Sigmoid colon (tissue), 6 donors: ENCODE measurements at regions not wholly inside any gene's neighbourhood (a gene's known extent, or its start where the extent isn't known, plus 50 kb on each side); places are given as distances from the start of the nearest gene placed in this dataset.

ENCODE experiments used
- DNase-seq: peaks from one replicate; pipeline ENCODE4 v3.0.0-alpha.2; 2019
- H3K27ac ChIP-seq, 4 donors: fragments of 200-600 bp; sonication (generic); one replicate each; pipeline ENCODE4 v1.5.1; 2016 to 2019; ENCODE audit warnings: mild to moderate bottlenecking in 1 of 4
- H3K27me3 ChIP-seq, 3 donors: fragments of 200-600 bp; sonication (generic); one replicate each; pipeline ENCODE4 v1.5.1; 2019; ENCODE audit warnings: mild to moderate bottlenecking in 1 of 3
- H3K36me3 ChIP-seq, 4 donors: fragments of 200-600 bp; sonication (generic); one replicate each; pipeline ENCODE4 v1.5.1; 2016 to 2019
- H3K4me1 ChIP-seq, 4 donors: fragments of 200-600 bp; sonication (generic); one replicate each; pipeline ENCODE4 v1.5.1; 2017 to 2019
- H3K4me3 ChIP-seq, 4 donors: fragments of 200-600 bp; sonication (generic); one replicate each; pipeline ENCODE4 v1.5.1; 2017 to 2019; ENCODE audit warnings: mild to moderate bottlenecking in 2 of 4, moderate library complexity in 1 of 4
- H3K9me3 ChIP-seq, 4 donors: fragments of 200-600 bp in 3 of 4; sonication (generic) in 3 of 4; one replicate each; pipeline versions ENCODE4 v1.5.1 to v1.6.1; 2013 to 2019
- EP300 ChIP-seq, 4 donors: sonication (generic); formaldehyde crosslinking; IDR thresholded peaks; one replicate each; pipeline ENCODE4 v1.6.1; 2017; ENCODE audit warnings: antibody characterized with exemption in 4 of 4
- POLR2A ChIP-seq, 2 donors: fragments of 450-650 bp; IDR thresholded peaks; one replicate each; pipeline ENCODE4 v1.6.1; 2016; ENCODE audit warnings: antibody characterized with exemption in 2 of 2, mild to moderate bottlenecking in 2 of 2, moderate library complexity in 2 of 2
- POLR2AphosphoS5 ChIP-seq, 4 donors: sonication (generic); formaldehyde crosslinking; IDR thresholded peaks; one replicate each; pipeline ENCODE4 v1.6.1; 2017; ENCODE audit warnings: antibody characterized with exemption in 4 of 4
- WGBS, 2 donors: extraction: QIAGEN DNeasy Blood & Tissue Kit; methylation state at CpG; one replicate each; pipeline ENCODE4 v1.1.7; 2013; 5-methylcytosine and 5-hydroxymethylcytosine counted together
- intact Hi-C: fragments of 100-400 bp; cut with DNase I; formaldehyde crosslinking; loops from one replicate; pipeline ENCODE4 v1.15.1; 2023
- small RNA-seq, 3 donors: library from RNA; depleted of rRNA; stranded (forward); fragments of <200 nt; gene quantifications; one replicate each; pipeline ENCODE3, GENCODE V24; 2016
- TF ChIP-seq, protein P1 (sequence below), 4 experiments: fragments of 450-650 bp in 3 of 4; fragments of 200-600 bp in 1 of 4; IDR thresholded peaks; one replicate each; pipeline ENCODE4 v1.5.1; 2016 to 2019; ENCODE audit warnings: antibody characterized with exemption in 4 of 4, mild to moderate bottlenecking in 3 of 4, moderate library complexity in 2 of 4
- donor health status: healthy with polysubstance abuse.
- donor health status: healthy.

DNA sequence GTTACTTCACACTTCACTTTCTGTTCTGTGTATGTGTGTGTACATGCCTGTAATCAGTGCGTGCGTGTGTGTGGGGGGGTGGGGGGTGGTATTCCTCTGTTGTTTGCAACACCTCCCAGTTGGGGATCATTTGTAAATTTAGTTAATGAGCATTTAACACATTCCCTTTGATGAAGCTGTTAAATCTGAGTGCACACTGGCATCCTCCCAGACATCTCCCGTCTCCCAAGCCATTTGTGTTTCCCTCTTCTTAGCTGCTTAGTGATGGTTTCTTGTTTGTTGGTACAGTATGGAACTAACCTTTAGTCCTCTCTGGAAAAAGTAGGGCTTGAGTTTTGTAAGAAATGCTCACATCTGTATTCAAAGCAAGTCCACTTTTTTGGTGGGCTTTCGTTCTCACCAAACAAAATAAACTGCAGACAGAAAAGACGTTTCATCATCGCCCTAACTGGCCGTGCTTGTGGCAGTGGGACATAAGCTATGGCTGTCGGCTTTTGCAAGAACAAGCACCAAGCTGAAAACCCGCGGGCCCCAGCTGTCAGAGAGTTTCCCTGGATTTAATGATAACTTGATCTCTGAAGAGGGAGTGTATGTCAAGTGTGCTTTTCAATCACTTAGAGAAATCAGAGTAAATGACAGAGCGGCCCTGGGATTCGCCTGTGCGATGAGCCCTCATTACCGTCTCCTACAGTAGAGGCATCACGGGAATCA is 54.9 kb upstream of the SASH1 start:
- Histone ChIP-seq H3K36me3 (no peaks in the 10 kb centered on the region), H3K4me3 (no peak overlapping the region), H3K4me1 (peaks cover 0 to 1% (median under 1%) of the 10 kb centered on the region in 4 donors), H3K9me3 (no peaks in the 10 kb centered on the region), H3K27me3 (no peaks in the 10 kb centered on the region), H3K27ac (no peak overlapping the region)
- 94% methylated on average over 15 of the region's 15 CpGs for WGBS, 2 donors
- intact Hi-C loops: no loop called here
- DNase-seq: no peak
- TF ChIP-seq POLR2A (IDR thresholded peaks at IDR 0.05): no peak
- no peak for TF ChIP-seq POLR2AphosphoS5 (IDR thresholded peaks at IDR 0.05)
- no peak for TF ChIP-seq EP300 (IDR thresholded peaks at IDR 0.05)
- TF ChIP-seq, protein P1, sequence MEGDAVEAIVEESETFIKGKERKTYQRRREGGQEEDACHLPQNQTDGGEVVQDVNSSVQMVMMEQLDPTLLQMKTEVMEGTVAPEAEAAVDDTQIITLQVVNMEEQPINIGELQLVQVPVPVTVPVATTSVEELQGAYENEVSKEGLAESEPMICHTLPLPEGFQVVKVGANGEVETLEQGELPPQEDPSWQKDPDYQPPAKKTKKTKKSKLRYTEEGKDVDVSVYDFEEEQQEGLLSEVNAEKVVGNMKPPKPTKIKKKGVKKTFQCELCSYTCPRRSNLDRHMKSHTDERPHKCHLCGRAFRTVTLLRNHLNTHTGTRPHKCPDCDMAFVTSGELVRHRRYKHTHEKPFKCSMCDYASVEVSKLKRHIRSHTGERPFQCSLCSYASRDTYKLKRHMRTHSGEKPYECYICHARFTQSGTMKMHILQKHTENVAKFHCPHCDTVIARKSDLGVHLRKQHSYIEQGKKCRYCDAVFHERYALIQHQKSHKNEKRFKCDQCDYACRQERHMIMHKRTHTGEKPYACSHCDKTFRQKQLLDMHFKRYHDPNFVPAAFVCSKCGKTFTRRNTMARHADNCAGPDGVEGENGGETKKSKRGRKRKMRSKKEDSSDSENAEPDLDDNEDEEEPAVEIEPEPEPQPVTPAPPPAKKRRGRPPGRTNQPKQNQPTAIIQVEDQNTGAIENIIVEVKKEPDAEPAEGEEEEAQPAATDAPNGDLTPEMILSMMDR (IDR thresholded peaks at IDR 0.05): no peak

DNA sequence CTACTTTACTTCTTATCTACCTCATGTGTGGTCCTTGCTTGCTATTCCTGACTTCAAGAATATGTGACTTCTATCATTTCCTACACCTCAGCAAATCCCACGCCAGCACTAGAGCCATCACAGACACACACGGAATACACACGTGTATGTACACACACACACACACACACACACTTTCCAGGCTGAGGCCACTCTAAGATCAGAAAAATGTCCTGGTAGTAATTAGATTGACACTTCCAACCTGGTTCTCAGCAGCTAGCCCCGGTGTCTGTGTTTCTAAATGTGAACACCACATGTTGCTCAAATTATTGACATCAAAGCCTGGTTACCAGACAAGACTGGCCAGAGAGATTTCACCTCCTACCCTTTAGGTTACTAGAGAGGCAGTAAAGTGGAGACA is 54.1 kb upstream of the SASH1 start:
- WGBS, 2 donors: 92 to 94% methylated on average over 4 of the region's 4 CpGs
- intact Hi-C loops: no loop called here
- H3K27me3 ChIP-seq: no peaks in the 10 kb centered on the region
- no peak overlapping the region for H3K4me3 ChIP-seq
- DNase-seq: no peak
- H3K9me3 ChIP-seq: no peaks in the 10 kb centered on the region
- H3K4me1 ChIP-seq: peaks cover 0 to 9% (median 8%) of the 10 kb centered on the region in 4 donors
- H3K36me3 ChIP-seq: no peaks in the 10 kb centered on the region
- H3K27ac ChIP-seq: no peak overlapping the region
- TF ChIP-seq POLR2AphosphoS5 (IDR thresholded peaks at IDR 0.05): no peak
- TF ChIP-seq POLR2A (IDR thresholded peaks at IDR 0.05): no peak
- TF ChIP-seq EP300 (IDR thresholded peaks at IDR 0.05): no peak
- TF ChIP-seq, protein P1 (IDR thresholded peaks at IDR 0.05): no peak

DNA sequence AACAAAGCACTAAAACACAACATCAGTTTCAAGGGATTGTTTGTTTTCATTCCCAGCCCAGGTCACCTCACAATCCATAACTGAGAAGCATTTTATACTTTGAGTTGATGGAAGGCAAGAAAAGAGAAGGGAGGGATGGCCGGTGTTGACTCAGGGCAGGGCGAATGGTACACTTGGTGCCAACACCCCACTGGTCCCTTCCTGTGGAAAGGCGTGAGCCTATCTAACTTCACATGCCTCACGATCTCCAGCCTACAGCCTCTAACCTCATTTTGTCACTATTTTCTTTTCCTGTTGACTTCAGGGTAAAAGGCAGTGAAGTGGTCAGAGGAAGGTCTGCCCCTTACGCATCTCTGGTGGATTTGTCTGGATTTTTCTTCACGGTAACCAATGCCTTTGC is 53.5 kb upstream of the SASH1 start:
- H3K9me3 ChIP-seq: no peaks in the 10 kb centered on the region
- intact Hi-C loops: no loop called here
- TF ChIP-seq, protein P1 (IDR thresholded peaks at IDR 0.05): no peak
- TF ChIP-seq EP300 (IDR thresholded peaks at IDR 0.05) (no peak), POLR2A (IDR thresholded peaks at IDR 0.05) (no peak), POLR2AphosphoS5 (IDR thresholded peaks at IDR 0.05) (no peak)
- no peaks in the 10 kb centered on the region for H3K27me3 ChIP-seq
- 88 to 92% methylated on average over 6 of the region's 6 CpGs for WGBS, 2 donors
- H3K4me1 ChIP-seq: peaks cover 0 to 12% (median 10%) of the 10 kb centered on the region in 4 donors
- H3K27ac ChIP-seq: no peak overlapping the region
- no peaks in the 10 kb centered on the region for H3K36me3 ChIP-seq
- no peak for DNase-seq
- H3K4me3 ChIP-seq: no peak overlapping the region

DNA sequence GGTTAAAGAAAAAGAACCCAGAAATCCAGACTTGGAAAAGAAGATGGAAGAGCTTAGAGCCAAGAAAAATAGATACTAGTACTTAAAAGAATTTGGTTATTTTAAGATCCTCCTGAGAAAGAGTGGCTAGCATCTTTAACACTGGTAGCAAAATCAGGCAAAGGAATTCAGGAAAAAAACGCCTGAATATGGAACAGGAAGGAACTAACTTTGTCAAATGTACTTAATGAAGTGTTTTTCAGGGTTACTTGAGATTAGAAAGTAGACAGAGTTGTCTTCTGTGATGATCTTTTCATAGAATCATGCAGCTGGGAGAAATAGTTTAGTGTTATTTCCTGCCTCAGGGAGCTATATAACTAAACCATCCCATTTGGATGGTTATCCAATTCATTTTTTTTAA is 50.8 kb upstream of the SASH1 start:
- TF ChIP-seq EP300 (IDR thresholded peaks at IDR 0.05) (no peak), POLR2A (IDR thresholded peaks at IDR 0.05) (no peak), POLR2AphosphoS5 (IDR thresholded peaks at IDR 0.05) (no peak)
- TF ChIP-seq, protein P1 (IDR thresholded peaks at IDR 0.05): no peak
- no peak for DNase-seq
- WGBS, 2 donors: 45 to 80% methylated on average over 1 of the region's 1 CpG
- H3K27ac ChIP-seq: no peak overlapping the region
- H3K4me3 ChIP-seq: no peak overlapping the region
- intact Hi-C loops: no loop called here
- peaks cover 0 to 12% (median 10%) of the 10 kb centered on the region in 4 donors for H3K4me1 ChIP-seq
- H3K27me3 ChIP-seq: no peaks in the 10 kb centered on the region
- no peaks in the 10 kb centered on the region for H3K36me3 ChIP-seq
- H3K9me3 ChIP-seq: no peaks in the 10 kb centered on the region

Small RNA genes in the stretch of these regions (small RNA-seq; reads per million reads assigned to genes)
- gene RNU6-1222P: 0 reads per million in 3 donors
